GM23338 (cell line): ENCODE measurements at regions not wholly inside any gene's neighbourhood (a gene's known extent, or its start where the extent isn't known, plus 50 kb on each side); places are given as distances from the start of the nearest gene placed in this dataset.

Experiments
- ATAC-seq: fragments of 200-7000 bp; cut with Tn5 transposase; 3 replicates; pipeline ENCODE4 v1.9.1; 2020
- DNase-seq: peaks from one replicate; pipeline ENCODE4 v3.0.0-alpha.2; 2015; ENCODE audit warnings: low spot score
- H2AFZ ChIP-seq: fragments of 200-600 bp; sonication (generic); 2 replicates; pipeline ENCODE4 v1.8.0; 2016; ENCODE audit warnings: antibody characterized with exemption, mild to moderate bottlenecking, moderate library complexity
- H3F3A ChIP-seq: fragments of 200-600 bp; sonication (generic); replicated peaks from 2 replicates; pipeline ENCODE4 v1.8.0; 2017; ENCODE audit warnings: antibody characterized with exemption, mixed run types, low read depth
- H3K27ac ChIP-seq: fragments of 200-600 bp; sonication (generic); 2 replicates; pipeline ENCODE4 v1.6.1; 2016; ENCODE audit warnings: low read depth
- H3K27me3 ChIP-seq: fragments of 200-600 bp; sonication (generic); 2 replicates; pipeline ENCODE4 v1.8.0; 2016; ENCODE audit warnings: mild to moderate bottlenecking, mixed run types, moderate library complexity; ENCODE audit not compliant: insufficient read depth
- H3K36me3 ChIP-seq: fragments of 200-600 bp; sonication (generic); 2 replicates; pipeline ENCODE4 v1.8.0; 2016; ENCODE audit warnings: mild to moderate bottlenecking; ENCODE audit not compliant: insufficient read depth
- H3K4me1 ChIP-seq: fragments of 200-600 bp; sonication (generic); 2 replicates; pipeline ENCODE4 v1.8.0; 2016; ENCODE audit warnings: mild to moderate bottlenecking, moderate library complexity; ENCODE audit not compliant: insufficient read depth
- H3K4me2 ChIP-seq: fragments of 200-600 bp; sonication (generic); 2 replicates; pipeline ENCODE4 v1.7.1; 2017; ENCODE audit warnings: mixed run types
- H3K4me3 ChIP-seq: fragments of 200-600 bp; sonication (generic); 2 replicates; pipeline ENCODE4 v1.6.1; 2016; ENCODE audit warnings: mixed run types
- H3K79me2 ChIP-seq: fragments of 200-600 bp; sonication (generic); replicated peaks from 2 replicates; pipeline ENCODE4 v1.8.0; 2017; ENCODE audit warnings: mild to moderate bottlenecking; ENCODE audit not compliant: insufficient read depth
- H3K9me2 ChIP-seq: fragments of 200-600 bp; sonication (generic); 2 replicates; pipeline ENCODE4 v1.8.0; 2017; ENCODE audit not compliant: insufficient read depth
- H4K20me1 ChIP-seq: fragments of 200-600 bp; sonication (generic); replicated peaks from 2 replicates; pipeline ENCODE4 v1.8.0; 2017; ENCODE audit warnings: mild to moderate bottlenecking; ENCODE audit not compliant: insufficient read depth
- H3K27ac Mint-ChIP-seq: 2 replicates; pipeline ENCODE4 v1.8.0; 2020; ENCODE audit warnings: inconsistent platforms, mild to moderate bottlenecking, moderate library complexity, mixed read lengths
- H3K27me3 Mint-ChIP-seq: 3 replicates; pipeline ENCODE4 v1.8.0; 2022; ENCODE audit warnings: low read depth, mild to moderate bottlenecking, moderate library complexity, mixed read lengths, inconsistent platforms; ENCODE audit not compliant: insufficient read depth, poor library complexity
- H3K36me3 Mint-ChIP-seq: 3 replicates; pipeline ENCODE4 v1.8.0; 2021; ENCODE audit warnings: low read depth, mild to moderate bottlenecking, inconsistent platforms, moderate library complexity, mixed read lengths
- H3K4me1 Mint-ChIP-seq: 3 replicates; pipeline ENCODE4 v1.8.0; 2020; ENCODE audit warnings: mild to moderate bottlenecking, inconsistent platforms, mixed read lengths
- H3K4me3 Mint-ChIP-seq: 3 replicates; pipeline ENCODE4 v1.8.0; 2021; ENCODE audit warnings: moderate library complexity, mild to moderate bottlenecking, inconsistent platforms, mixed read lengths
- H3K9me3 Mint-ChIP-seq: 3 replicates; pipeline ENCODE4 v1.8.0; 2020; ENCODE audit warnings: moderate library complexity, mild to moderate bottlenecking, inconsistent platforms, mixed read lengths
- CREB1 ChIP-seq: fragments of 250-450 bp; sonication (Bioruptor Pico); IDR thresholded peaks from 2 replicates; pipeline ENCODE4 v1.5.0; 2020; ENCODE audit warnings: low read depth, mild to moderate bottlenecking, moderate library complexity
- ETS1 ChIP-seq: IDR thresholded peaks from 2 replicates; pipeline ENCODE4 v1.6.1; 2016; ENCODE audit warnings: antibody characterized with exemption
- EZH2 ChIP-seq: fragments of 200-600 bp; sonication (generic); IDR thresholded peaks from one replicate; pipeline ENCODE4 v1.8.0; 2017; ENCODE audit warnings: antibody characterized with exemption, mild to moderate bottlenecking, low read depth; ENCODE audit not compliant: unreplicated experiment
- EZH2phosphoT487 ChIP-seq: fragments of 200-600 bp; sonication (generic); IDR thresholded peaks from one replicate; pipeline ENCODE4 v1.8.1; 2018; ENCODE audit warnings: antibody characterized with exemption; ENCODE audit not compliant: unreplicated experiment
- NANOG ChIP-seq: IDR thresholded peaks from 2 replicates; pipeline ENCODE4 v1.6.1; 2016; ENCODE audit warnings: antibody characterized with exemption, borderline replicate concordance
- STAT1 ChIP-seq: IDR thresholded peaks from one replicate; pipeline ENCODE4 v1.6.1; 2016; ENCODE audit warnings: antibody characterized with exemption; ENCODE audit not compliant: unreplicated experiment
- ZNF114 ChIP-seq: fragments of 250-450 bp; sonication (Bioruptor Pico); IDR thresholded peaks from 2 replicates; pipeline ENCODE4 v1.5.0; 2020; ENCODE audit warnings: mild to moderate bottlenecking, moderate library complexity
- TF ChIP-seq, protein P1 (sequence below): IDR thresholded peaks from one replicate; pipeline ENCODE4 v1.6.1; 2018; ENCODE audit warnings: antibody characterized with exemption; ENCODE audit not compliant: unreplicated experiment
- TF ChIP-seq, protein P2 (sequence below), 2 experiments: fragments of 200-600 bp in 1 of 2; sonication (generic) in 1 of 2; conservative IDR thresholded peaks; 2 replicates each; pipeline versions ENCODE4 v1.5.1 to v1.6.1; 2016 to 2017; ENCODE audit warnings: antibody characterized with exemption in 2 of 2, low read depth in 2 of 2, mild to moderate bottlenecking in 2 of 2, moderate library complexity in 1 of 2
- TF ChIP-seq, protein P3 (sequence below): fragments of 250-450 bp; sonication (Bioruptor Pico); IDR thresholded peaks from 2 replicates; pipeline ENCODE4 v1.5.0; 2020; ENCODE audit warnings: mild to moderate bottlenecking, moderate library complexity

- ATAC-seq (no peak), DNase-seq (no peak)
- H3K4me2 ChIP-seq, result no peak overlapping the region
- Mint-ChIP-seq H3K4me1 (peaks cover 11% of the 10 kb centered on the region), H3K27me3 (peaks cover 7% of the 10 kb centered on the region), H3K4me3 (no peak overlapping the region), H3K36me3 (no peaks in the 10 kb centered on the region; the same call in 2 of the 3 replicates), H3K27ac (no peak overlapping the region), H3K9me3 (no peaks in the 10 kb centered on the region)
- H3K4me1 ChIP-seq, result peaks cover 13% of the 10 kb centered on the region
- no peaks in the 10 kb centered on the region for H3K27me3 ChIP-seq
- H3K36me3 ChIP-seq, result no peaks in the 10 kb centered on the region
- H2AFZ ChIP-seq, result peak overlapping the region; percentile 81; the same call in 1 of the 2 replicates
- H3K9me2 ChIP-seq, result no peaks in the 10 kb centered on the region
- TF ChIP-seq NANOG (no peak), CREB1 (CRISPR knock-in tag) (no peak), EZH2 (no peak), ETS1 (no peak), STAT1 (no peak), ZNF114 (CRISPR knock-in tag) (no peak), EZH2phosphoT487 (no peak)
- TF ChIP-seq, protein P1, sequence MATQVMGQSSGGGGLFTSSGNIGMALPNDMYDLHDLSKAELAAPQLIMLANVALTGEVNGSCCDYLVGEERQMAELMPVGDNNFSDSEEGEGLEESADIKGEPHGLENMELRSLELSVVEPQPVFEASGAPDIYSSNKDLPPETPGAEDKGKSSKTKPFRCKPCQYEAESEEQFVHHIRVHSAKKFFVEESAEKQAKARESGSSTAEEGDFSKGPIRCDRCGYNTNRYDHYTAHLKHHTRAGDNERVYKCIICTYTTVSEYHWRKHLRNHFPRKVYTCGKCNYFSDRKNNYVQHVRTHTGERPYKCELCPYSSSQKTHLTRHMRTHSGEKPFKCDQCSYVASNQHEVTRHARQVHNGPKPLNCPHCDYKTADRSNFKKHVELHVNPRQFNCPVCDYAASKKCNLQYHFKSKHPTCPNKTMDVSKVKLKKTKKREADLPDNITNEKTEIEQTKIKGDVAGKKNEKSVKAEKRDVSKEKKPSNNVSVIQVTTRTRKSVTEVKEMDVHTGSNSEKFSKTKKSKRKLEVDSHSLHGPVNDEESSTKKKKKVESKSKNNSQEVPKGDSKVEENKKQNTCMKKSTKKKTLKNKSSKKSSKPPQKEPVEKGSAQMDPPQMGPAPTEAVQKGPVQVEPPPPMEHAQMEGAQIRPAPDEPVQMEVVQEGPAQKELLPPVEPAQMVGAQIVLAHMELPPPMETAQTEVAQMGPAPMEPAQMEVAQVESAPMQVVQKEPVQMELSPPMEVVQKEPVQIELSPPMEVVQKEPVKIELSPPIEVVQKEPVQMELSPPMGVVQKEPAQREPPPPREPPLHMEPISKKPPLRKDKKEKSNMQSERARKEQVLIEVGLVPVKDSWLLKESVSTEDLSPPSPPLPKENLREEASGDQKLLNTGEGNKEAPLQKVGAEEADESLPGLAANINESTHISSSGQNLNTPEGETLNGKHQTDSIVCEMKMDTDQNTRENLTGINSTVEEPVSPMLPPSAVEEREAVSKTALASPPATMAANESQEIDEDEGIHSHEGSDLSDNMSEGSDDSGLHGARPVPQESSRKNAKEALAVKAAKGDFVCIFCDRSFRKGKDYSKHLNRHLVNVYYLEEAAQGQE, result no peak
- TF ChIP-seq, protein P2, sequence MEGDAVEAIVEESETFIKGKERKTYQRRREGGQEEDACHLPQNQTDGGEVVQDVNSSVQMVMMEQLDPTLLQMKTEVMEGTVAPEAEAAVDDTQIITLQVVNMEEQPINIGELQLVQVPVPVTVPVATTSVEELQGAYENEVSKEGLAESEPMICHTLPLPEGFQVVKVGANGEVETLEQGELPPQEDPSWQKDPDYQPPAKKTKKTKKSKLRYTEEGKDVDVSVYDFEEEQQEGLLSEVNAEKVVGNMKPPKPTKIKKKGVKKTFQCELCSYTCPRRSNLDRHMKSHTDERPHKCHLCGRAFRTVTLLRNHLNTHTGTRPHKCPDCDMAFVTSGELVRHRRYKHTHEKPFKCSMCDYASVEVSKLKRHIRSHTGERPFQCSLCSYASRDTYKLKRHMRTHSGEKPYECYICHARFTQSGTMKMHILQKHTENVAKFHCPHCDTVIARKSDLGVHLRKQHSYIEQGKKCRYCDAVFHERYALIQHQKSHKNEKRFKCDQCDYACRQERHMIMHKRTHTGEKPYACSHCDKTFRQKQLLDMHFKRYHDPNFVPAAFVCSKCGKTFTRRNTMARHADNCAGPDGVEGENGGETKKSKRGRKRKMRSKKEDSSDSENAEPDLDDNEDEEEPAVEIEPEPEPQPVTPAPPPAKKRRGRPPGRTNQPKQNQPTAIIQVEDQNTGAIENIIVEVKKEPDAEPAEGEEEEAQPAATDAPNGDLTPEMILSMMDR (conservative IDR thresholded peaks at IDR 0.05; ENCODE audit: low read depth in 2 of 2), result no peak
- TF ChIP-seq, protein P3, sequence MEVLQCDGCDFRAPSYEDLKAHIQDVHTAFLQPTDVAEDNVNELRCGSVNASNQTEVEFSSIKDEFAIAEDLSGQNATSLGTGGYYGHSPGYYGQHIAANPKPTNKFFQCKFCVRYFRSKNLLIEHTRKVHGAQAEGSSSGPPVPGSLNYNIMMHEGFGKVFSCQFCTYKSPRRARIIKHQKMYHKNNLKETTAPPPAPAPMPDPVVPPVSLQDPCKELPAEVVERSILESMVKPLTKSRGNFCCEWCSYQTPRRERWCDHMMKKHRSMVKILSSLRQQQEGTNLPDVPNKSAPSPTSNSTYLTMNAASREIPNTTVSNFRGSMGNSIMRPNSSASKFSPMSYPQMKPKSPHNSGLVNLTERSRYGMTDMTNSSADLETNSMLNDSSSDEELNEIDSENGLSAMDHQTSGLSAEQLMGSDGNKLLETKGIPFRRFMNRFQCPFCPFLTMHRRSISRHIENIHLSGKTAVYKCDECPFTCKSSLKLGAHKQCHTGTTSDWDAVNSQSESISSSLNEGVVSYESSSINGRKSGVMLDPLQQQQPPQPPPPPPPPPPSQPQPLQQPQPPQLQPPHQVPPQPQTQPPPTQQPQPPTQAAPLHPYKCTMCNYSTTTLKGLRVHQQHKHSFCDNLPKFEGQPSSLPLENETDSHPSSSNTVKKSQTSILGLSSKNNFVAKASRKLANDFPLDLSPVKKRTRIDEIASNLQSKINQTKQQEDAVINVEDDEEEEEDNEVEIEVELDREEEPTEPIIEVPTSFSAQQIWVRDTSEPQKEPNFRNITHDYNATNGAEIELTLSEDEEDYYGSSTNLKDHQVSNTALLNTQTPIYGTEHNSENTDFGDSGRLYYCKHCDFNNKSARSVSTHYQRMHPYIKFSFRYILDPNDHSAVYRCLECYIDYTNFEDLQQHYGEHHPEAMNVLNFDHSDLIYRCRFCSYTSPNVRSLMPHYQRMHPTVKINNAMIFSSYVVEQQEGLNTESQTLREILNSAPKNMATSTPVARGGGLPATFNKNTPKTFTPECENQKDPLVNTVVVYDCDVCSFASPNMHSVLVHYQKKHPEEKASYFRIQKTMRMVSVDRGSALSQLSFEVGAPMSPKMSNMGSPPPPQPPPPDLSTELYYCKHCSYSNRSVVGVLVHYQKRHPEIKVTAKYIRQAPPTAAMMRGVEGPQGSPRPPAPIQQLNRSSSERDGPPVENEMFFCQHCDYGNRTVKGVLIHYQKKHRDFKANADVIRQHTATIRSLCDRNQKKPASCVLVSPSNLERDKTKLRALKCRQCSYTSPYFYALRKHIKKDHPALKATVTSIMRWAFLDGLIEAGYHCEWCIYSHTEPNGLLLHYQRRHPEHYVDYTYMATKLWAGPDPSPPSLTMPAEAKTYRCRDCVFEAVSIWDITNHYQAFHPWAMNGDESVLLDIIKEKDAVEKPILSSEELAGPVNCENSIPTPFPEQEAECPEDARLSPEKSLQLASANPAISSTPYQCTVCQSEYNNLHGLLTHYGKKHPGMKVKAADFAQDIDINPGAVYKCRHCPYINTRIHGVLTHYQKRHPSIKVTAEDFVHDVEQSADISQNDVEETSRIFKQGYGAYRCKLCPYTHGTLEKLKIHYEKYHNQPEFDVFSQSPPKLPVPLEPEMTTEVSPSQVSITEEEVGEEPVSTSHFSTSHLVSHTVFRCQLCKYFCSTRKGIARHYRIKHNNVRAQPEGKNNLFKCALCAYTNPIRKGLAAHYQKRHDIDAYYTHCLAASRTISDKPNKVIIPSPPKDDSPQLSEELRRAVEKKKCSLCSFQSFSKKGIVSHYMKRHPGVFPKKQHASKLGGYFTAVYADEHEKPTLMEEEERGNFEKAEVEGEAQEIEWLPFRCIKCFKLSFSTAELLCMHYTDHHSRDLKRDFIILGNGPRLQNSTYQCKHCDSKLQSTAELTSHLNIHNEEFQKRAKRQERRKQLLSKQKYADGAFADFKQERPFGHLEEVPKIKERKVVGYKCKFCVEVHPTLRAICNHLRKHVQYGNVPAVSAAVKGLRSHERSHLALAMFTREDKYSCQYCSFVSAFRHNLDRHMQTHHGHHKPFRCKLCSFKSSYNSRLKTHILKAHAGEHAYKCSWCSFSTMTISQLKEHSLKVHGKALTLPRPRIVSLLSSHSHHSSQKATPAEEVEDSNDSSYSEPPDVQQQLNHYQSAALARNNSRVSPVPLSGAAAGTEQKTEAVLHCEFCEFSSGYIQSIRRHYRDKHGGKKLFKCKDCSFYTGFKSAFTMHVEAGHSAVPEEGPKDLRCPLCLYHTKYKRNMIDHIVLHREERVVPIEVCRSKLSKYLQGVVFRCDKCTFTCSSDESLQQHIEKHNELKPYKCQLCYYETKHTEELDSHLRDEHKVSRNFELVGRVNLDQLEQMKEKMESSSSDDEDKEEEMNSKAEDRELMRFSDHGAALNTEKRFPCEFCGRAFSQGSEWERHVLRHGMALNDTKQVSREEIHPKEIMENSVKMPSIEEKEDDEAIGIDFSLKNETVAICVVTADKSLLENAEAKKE (CRISPR knock-in tag), result no peak
- no peaks in the 10 kb centered on the region for H4K20me1 ChIP-seq
- H3K4me3 ChIP-seq, result no peak overlapping the region
- no peak overlapping the region for H3K27ac ChIP-seq
- H3F3A ChIP-seq, result no peaks in the 10 kb centered on the region
- H3K79me2 ChIP-seq, result no peaks in the 10 kb centered on the region
These were observed 131.0 kb upstream of the MLN start for GRCh38 chr6:33934731-33935270.
